ENCODE measurements at regions not wholly inside any gene's neighbourhood (a gene's known extent, or its start where the extent isn't known, plus 50 kb on each side); places are given as distances from the start of the nearest gene placed in this dataset.

DNA sequence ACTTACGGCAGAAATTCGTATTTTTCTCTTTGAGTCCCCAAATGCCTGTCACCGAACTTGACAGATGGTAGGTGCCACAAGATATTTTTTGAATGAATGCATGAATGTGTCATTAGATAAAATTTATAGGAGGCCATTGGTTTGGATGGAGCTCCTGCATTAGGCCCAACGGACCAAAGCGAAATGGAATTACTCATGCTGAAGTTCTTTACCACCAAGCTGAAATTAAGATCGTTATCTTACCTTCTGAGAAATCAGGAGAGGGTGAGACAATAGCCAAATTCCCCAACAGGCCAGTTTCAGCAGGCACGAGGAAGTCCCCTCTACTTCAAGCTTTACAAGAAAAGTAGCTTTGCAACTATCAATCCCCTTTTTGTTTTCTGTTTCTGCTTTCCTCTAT lies 452.5 kb upstream of the ARGLU1 start:
- TF ChIP-seq, protein P1, sequence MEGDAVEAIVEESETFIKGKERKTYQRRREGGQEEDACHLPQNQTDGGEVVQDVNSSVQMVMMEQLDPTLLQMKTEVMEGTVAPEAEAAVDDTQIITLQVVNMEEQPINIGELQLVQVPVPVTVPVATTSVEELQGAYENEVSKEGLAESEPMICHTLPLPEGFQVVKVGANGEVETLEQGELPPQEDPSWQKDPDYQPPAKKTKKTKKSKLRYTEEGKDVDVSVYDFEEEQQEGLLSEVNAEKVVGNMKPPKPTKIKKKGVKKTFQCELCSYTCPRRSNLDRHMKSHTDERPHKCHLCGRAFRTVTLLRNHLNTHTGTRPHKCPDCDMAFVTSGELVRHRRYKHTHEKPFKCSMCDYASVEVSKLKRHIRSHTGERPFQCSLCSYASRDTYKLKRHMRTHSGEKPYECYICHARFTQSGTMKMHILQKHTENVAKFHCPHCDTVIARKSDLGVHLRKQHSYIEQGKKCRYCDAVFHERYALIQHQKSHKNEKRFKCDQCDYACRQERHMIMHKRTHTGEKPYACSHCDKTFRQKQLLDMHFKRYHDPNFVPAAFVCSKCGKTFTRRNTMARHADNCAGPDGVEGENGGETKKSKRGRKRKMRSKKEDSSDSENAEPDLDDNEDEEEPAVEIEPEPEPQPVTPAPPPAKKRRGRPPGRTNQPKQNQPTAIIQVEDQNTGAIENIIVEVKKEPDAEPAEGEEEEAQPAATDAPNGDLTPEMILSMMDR (IDR thresholded peaks at IDR 0.05) = no peak
- TF ChIP-seq POLR2A (IDR thresholded peaks at IDR 0.05) (no peak), EP300 (IDR thresholded peaks at IDR 0.05) (no peak)
